HEK293 (cell line): ENCODE measurements at regions not wholly inside any gene's neighbourhood (a gene's known extent, or its start where the extent isn't known, plus 50 kb on each side); places are given as distances from the start of the nearest gene placed in this dataset.

Experiments used
- CTCF ChIP-seq: fragments of 450-650 bp; formaldehyde crosslinking; IDR thresholded peaks from 2 replicates; pipeline ENCODE4 v1.5.1; 2016; ENCODE audit warnings: missing biosample characterization, missing genetic modification characterization
- PATZ1 ChIP-seq: fragments of 450-650 bp; formaldehyde crosslinking; IDR thresholded peaks from 2 replicates; pipeline ENCODE4 v1.5.1; 2016; ENCODE audit warnings: missing biosample characterization, missing genetic modification characterization
- PRDM6 ChIP-seq: fragments of 450-650 bp; formaldehyde crosslinking; IDR thresholded peaks from 2 replicates; pipeline ENCODE4 v1.5.1; 2017; ENCODE audit warnings: missing biosample characterization, missing genetic modification characterization
- ZNF391 ChIP-seq: fragments of 450-650 bp; formaldehyde crosslinking; IDR thresholded peaks from 2 replicates; pipeline ENCODE4 v1.5.1; 2016; ENCODE audit warnings: low read depth, missing biosample characterization, missing genetic modification characterization, borderline replicate concordance
- ZNF416 ChIP-seq: fragments of 450-650 bp; formaldehyde crosslinking; IDR thresholded peaks from 2 replicates; pipeline ENCODE4 v1.5.1; 2016; ENCODE audit warnings: missing biosample characterization, missing genetic modification characterization
- ZNF558 ChIP-seq: fragments of 450-650 bp; formaldehyde crosslinking; IDR thresholded peaks from 2 replicates; pipeline ENCODE4 v1.5.1; 2016; ENCODE audit warnings: missing biosample characterization, missing genetic modification characterization
- ZNF843 ChIP-seq: fragments of 450-650 bp; formaldehyde crosslinking; IDR thresholded peaks from 2 replicates; pipeline ENCODE4 v1.5.1; 2016; ENCODE audit warnings: missing biosample characterization, missing genetic modification characterization
- ZSCAN23 ChIP-seq: fragments of 450-650 bp; formaldehyde crosslinking; IDR thresholded peaks from 2 replicates; pipeline ENCODE4 v1.5.1; 2016; ENCODE audit warnings: missing biosample characterization, missing genetic modification characterization

- TF ChIP-seq CTCF, result no peak
- no peak for TF ChIP-seq ZSCAN23 (tag by site-specific recombination)
- TF ChIP-seq ZNF416 (tag by site-specific recombination), result no peak
- TF ChIP-seq ZNF391 (tag by site-specific recombination), result no peak
- TF ChIP-seq PATZ1 (tag by site-specific recombination), result no peak
- TF ChIP-seq PRDM6 (tag by site-specific recombination), result no peak
- TF ChIP-seq ZNF558 (tag by site-specific recombination), result no peak
- no peak for TF ChIP-seq ZNF843 (tag by site-specific recombination)
Measured at GRCh38 chr13:78341032-78341431, 262.3 kb downstream of the POU4F1 start.
